SK-MEL-5 (cell line): ENCODE measurements at regions not wholly inside any gene's neighbourhood (a gene's known extent, or its start where the extent isn't known, plus 50 kb on each side); places are given as distances from the start of the nearest gene placed in this dataset.

Experiments
- DNase-seq: peaks from one replicate; pipeline ENCODE4 v3.0.0-alpha.2; 2016; ENCODE audit warnings: low read depth, low spot score
- in situ Hi-C: cut with HindIII; loops from 2 replicates; pipeline ENCODE4 v1.10.0; 2016; ENCODE audit warnings: low sequenced_read_pairs, high pct_unique_total_duplicates, low pct_unique_long_range_greater_than_20kb

DNA sequence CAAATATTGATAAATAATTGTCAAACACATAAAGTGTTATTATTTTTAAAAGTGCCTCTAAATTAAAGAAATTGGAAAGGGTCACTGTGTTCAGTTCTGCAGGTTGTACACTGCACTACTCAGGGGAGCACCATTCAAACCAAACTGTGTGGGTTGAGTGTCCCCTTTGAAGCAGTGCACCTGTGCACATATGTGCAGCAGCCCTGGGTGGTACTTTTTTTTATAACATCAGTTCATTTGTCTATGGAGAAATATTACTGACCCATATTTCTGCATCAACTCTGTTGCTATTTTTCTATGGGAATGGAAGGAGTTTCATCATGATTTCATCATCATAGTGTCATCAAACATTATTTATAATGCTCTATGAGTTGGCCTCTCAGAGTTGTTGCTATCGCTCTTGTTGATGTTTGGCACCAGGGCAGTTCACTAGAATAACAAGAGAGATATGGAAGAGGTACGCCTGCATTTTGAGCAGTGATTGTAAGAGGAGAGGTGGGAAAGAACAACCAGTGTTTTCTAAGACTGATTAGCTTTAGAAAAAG is 457.6 kb downstream of the TFAP2A start:
- DNase-seq: no peak
- in situ Hi-C loops: no loop called here

DNA sequence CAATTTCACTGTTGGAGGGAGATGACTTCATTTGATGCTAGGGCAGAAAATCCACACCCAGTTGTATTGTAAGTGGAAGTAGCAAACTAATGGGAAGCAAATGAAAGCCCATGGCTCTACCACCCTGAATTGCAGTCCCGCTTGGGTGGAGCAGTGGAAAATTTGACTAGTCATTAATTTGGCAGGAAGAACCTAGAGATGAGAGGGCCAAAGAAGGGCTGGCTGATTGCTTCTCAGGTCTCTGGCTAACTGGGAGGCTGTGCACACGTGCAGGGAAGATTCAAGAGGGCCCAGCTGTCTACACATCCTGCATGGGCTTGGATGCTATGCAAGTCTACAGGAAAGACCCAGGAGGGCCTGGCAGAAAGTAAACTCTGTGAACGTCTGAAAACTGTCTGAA is 466.2 kb downstream of the TFAP2A start:
- DNase-seq: no peak
- in situ Hi-C loops: no loop called here

DNA sequence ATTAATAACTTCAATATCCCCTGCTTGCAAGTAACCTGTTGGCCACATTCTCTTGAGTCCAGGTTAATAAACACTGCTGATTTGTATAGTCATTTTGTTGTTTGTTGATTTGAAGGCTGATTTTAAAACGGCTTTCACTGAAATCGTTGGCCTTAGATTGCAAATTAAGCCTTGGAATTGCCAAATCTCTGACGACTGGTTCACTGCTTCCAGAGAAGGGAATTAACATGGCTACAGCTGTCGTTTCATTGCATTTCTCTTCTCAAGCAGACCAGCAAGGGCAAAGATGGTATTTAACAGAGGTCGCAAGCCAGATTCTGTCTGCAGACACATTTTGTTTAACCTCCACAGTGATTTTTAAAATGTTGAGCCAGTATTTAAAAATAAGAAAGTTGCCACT is 470.9 kb downstream of the TFAP2A start:
- in situ Hi-C loops: no loop called here
- no peak for DNase-seq

DNA sequence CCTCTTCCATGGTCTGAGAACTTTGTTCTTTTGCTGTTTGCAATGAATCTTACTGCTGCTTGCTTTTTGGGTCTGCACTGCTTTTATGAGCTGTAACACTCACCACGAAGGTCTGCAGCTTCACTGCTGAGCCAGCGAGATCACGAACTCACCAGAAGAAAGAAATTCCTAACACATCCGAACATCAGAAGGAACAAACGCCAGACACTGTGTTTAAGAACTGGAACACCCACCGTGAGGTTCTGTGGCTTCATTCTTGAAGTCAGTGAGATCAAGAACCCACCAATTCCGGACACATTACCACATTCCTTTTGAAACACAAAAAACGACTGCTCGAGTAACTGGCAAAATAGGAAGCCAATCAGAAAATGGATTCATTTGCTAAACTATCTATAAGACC is 471.8 kb downstream of the TFAP2A start:
- DNase-seq: no peak
- in situ Hi-C loops: no loop called here

DNA sequence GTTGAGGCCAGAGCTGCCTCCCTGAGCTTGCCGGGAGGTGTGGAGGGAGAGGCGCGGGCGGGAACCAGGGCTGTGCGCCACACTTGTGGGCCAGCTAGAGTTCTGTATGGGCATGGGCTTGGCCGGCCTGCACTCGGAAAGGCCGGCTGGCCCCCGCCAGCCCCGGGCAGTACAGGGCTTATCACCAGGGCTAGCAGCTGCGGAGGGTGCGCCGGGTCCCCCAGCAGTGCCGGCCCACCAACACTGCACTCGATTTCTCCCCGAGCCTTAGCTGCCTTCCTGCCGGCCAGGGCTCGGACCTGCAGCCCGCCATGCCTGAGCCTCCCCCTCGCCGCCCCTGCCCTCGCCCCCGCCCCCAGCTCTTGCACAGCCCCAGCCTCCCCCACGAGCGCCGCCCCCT is 472.7 kb downstream of the TFAP2A start:
- DNase-seq: no peak
- in situ Hi-C loops: no loop called here

DNA sequence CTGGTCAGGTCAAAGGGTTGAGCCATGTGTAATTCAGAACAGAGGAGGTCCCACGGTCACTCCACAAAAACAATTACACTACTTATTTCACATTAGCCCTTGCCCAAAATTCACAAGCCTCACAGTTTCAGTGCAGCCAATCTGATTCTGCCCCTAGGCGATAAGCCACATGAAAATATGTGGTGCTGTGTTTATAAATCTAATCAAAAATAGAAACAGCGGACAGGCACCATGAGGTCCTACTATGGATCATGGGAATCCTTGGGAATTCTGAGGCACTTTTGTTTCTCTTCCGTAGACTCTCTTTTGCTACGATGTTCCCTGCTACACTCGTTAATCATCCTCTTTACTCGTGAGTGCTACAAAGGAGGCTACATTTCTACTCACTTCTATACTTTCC is 476.1 kb downstream of the TFAP2A start:
- peak; percentile 96 for DNase-seq
- in situ Hi-C loops: no loop called here

DNA sequence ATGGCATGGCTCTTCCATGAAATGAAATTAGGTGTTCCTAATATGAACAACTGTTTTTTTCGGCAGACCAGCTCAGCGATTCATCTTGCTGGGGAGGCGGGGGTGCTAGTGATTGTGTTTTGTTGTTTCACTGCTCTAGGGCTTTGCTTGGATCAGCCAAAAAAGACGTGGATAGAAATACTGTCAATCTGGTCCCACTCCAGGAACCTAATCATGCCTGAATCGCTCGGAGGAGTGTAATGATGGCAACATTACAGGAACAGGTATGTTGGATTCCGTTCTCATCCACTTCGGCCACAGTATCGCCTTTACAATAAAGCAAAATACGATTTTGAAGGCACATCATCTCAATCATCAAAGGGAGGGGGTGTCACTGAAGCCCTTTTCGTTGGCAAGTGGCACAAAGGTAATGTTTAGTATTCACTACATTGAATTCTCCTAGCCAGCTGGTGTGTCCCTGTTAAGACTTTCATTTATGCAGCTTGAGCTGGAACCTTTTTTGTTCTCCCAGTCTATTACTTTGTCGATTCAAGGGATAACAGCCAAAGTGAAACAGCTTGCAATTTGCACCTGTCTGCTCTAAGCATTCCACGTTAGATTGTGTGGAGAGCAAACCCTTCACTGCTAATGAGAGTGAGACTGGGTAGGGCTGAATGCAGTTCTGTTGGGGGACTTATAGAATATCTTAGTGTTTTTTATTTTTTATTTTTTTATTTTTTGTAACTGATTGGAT is 477.7 kb downstream of the TFAP2A start:
- in situ Hi-C loops: no loop called here
- no peak for DNase-seq

DNA sequence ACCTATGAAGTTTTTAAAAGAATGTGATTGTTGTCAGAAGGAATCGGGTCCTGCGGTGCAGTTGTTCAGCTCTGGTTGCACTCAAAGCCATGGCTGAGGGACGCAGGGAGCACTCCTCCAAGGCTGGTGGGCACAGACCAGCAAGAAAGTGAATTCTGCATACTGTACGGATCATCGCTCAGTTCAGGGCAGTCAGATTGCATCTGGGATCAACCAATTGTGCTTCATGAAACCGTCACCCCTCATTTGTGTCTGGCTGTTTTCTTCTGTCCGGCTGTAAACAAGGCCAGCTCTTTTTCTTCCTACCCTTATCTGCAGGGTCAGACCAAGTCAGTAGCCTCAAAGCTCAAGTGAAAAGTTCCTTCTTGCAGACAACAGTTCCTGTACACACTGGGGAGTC is 478.3 kb downstream of the TFAP2A start:
- no peak for DNase-seq
- in situ Hi-C loops: no loop called here

DNA sequence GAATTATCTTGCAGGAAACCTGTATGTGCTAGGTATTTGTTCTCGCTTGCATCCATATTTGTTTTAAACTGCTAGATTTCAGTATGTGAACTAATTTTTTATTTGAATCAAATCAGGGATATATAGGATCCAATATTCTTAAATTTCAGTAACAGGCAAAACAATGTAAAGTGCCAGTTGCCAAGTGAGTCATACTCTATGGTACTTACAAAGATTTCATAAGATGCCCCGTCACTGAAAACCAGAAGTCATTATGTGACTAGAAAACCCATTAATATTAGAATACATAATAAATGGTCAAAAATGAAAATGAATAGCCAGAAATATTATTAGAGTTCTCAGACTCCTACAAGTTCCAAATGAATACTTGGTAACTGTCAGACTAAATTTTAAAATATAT is 481.2 kb downstream of the TFAP2A start:
- no peak for DNase-seq
- in situ Hi-C loops: no loop called here

DNA sequence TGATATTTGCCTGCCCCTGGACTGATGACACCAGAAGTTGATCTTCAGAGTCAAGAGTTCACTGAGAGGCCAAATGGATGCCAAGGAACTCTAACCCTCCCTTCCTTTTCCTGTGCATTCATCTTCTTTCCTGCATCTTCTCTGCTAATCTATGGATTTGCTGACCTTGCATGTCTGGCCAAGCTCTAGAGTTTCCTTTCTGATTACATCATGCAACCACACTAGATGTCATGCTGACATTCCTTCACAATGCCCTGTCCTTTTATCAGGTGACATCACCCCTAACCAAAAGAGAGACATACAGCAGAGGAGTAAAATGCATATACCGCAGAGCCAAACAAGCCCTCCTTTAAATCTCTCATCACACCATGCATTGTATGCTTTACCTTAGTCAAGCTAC is 487.6 kb downstream of the TFAP2A start:
- in situ Hi-C loops: no loop called here
- no peak for DNase-seq

DNA sequence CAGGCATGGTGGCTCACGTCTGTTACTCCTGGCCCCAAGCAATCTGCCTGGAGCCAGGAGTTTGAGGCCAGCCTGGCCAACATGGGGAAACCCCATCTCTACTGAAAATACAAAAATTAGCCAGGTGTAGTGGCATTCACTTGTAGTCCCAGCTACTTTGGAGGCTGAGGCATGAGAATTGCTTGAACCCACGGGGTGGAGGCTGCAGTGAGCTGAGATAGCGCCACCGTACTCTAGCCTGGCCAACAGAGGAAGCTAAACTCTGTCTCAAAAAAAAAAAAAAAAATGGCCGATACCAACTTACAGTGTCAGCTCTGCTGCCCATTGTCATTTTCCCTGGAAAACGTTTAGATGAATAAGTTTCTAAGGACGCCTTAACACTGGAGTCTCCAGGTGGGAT is 489.9 kb downstream of the TFAP2A start:
- DNase-seq: no peak
- in situ Hi-C loops: no loop called here

DNA sequence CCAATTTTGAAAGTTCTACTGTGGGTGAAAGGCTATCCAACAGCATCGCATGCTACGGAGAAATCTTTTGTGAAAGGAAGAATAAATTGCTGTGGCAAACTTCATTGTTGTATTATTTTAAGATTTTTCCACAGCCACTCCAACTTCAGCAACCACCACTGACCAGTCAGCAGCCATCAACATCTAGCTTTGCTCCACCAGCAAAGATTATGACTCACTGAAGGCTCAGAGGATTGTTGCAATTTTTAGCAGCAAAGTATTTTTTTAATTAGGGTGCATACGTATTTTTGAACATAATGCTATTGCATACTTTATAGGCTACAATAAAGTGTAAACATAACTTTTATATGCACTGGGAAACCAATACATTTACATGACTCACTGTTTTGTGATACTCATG is 493.5 kb downstream of the TFAP2A start:
- in situ Hi-C loops: no loop called here
- no peak for DNase-seq

DNA sequence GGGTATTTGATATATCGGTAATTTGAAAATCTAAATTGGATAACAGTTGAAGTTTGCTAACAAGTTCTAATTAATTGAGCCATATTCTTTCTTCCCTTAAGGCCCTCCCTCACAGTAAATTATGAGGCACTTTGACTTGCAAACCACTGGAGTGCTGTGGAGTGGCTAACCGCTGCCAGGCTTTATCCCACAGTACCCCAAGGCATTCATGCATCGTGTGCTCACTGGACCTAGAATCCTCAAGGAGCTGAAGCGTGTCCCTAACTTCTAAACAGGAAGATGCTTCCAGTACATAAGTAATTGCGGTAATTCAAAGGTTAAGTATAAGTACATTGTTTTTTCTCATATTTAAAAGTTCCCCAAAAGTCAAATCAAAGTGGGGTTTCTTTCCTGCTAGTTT is 499.9 kb downstream of the TFAP2A start:
- in situ Hi-C loops: no loop called here
- DNase-seq: no peak

DNA sequence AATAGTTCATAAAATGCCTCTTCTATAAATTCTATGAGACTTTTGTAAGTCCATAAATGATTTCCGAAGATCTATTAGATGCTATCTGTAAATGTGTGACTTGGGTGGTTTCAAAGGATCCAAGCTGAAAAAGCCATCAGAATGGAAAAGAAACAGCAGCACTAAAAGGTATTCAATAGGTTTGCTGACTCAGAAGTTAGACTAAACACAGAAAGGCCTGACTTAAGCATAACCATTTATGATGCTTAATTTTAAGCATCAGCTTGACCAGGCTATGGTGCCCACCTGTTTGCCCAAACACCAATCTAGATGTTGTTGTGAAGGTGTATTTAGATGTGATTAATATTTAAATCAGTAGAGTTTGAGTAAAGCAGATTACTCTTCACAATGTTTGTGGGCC is 513.5 kb downstream of the TFAP2A start:
- in situ Hi-C loops: no loop called here

DNA sequence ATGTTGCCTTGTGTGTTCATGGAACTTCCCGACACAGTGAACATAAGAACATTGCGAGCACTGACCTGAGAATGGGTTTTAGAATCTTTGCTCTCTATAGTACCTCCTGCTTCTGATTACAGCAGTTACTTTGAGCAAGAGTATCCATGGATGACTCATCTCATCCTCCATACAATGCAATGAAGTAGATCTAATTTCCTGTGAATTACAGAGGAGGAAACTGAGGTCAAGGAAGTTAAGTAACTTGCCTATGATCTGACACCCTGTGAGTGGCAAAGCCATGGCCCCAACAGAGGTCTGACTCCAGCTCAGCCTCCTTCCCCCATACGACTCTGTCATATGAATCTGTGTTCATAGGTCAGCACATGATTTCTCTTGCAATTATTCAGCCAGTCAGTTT is 518.1 kb downstream of the TFAP2A start:
- no peak for DNase-seq
- in situ Hi-C loops: no loop called here

More for the DNA sequence above, 513.5 kb downstream of the TFAP2A start:
- no peak for DNase-seq

DNA sequence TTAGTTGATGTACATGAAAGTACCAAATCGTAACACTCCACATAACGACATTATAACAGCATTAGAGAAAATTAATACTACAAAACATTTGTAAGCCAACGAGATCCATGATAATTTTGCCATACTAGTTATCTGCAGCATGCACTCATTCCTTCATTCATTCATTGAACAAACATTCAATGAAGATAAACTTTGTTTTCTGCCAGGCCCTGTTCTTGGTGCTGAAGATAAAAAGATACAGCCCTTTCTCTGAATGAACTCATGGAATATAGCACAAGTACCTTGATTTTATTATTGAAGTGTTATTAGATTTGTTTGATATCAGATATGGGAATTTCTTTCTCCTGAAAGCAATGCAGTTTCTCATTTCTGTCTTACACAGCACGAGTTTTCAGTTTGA is 524.0 kb downstream of the TFAP2A start:
- in situ Hi-C loops: no loop called here
- DNase-seq: no peak

DNA sequence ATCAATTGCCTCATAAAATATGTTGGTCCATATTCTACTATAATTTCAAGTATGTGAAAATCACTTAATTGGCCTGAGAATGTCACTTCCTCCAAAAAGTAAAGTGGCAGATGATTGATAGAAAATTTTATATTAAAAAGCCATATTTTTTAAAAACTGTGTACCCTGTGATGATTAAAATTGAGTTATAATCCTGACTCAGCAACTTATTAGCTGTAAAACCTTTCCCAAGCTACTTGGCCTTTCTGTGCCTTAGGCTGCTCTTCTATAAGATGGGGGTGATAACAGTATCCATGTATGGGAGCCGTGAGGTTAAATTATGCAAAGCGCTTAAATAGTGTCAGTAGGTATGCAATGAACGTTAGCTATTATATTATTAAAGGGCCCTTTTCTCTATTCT is 524.4 kb downstream of the TFAP2A start:
- in situ Hi-C loops: no loop called here
- DNase-seq: no peak

DNA sequence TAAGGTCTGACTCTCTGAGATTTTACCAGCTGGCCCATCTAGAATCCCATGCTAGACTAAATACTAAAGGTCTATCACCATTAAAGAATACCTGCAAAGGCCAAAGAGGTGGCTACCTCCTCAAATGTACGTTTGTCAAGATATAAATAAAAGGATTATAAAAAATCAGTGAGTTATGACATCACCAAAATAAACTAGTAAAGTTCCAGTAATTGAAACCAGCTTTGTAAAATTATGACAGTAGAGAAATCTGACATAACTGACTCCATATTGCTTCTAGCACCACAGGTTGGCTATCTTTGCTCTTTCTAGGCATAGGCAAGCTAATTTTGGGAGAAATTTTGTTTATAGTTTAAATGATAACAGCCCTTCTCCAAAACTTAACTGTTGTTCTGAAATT is 536.3 kb downstream of the TFAP2A start:
- in situ Hi-C loops: no loop called here
- DNase-seq: no peak

DNA sequence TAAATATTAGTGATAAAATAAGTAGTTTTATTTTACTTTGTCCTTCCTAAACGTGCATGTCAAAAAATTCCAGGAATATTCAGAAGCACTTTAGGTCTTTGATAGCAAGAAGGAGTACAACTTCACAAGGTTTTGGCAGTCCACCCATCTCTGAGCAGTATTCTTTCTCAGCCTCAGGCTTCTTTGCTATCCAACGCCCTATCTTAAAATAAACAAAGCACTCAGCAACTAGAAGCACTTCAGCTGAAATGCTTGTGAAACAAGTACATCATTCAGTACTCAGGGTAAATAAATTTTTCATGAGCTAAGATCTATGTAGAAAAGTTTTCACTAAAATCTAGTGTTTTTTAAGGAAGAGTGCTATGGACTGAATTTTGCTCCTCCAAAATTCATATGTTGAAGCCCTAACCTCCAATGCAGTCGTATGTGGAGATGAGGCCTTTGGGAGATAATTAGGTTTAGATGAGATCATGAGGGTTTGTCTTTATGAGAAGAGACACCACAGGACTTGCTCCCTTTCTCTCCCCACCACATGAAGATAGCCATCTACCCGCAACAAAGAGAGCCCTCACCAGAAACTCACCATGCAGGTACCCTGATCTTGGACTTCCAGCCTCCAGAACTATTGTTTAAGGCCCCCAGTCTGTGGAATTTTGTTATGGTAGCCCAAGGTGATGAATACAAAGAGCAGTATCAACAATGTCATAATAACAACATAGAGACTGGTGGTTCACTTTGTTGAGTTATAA is 539.1 kb downstream of the TFAP2A start:
- DNase-seq: peak; percentile 26
- in situ Hi-C loops: no loop called here
